ENCODE measurements at regions not wholly inside any gene's neighbourhood (a gene's known extent, or its start where the extent isn't known, plus 50 kb on each side); places are given as distances from the start of the nearest gene placed in this dataset.

DNA sequence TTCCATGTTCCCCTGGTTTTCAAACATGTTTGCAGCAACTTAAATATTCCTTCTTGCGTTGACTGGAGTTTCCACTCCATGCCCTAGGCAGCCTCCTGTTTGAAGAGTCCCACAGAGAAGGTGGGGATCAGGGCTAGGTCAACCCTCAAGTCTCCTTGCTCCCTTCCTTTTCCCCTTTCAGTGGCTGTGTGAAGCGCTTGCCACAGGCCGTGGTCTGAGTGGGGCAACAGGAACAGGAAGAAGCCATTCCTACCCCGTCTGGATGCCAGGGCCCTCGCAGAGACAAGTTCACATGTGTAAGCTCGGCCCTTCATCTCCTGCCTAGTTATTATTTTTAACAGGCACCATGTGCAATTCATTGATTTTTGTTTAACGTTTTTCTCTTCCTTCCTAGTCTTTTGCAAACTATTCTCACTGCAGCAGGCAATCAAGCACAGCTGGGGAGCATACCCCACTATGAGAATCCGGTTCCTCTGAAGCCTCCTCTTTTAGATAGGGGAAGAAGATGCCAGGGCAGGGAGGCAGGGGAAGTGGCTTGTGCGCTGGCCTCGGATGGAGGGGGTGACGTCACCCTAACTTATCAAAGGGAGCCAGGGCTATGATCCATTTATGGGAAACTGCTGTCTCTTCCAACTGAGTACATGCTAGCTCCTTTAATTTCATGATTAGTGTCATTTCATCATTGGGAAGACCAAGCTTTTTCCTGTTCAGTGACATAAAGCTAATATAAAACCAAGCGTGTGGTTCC lies 64.2 kb downstream of the PRLHR start (continued):
- TF ChIP-seq, protein P1, sequence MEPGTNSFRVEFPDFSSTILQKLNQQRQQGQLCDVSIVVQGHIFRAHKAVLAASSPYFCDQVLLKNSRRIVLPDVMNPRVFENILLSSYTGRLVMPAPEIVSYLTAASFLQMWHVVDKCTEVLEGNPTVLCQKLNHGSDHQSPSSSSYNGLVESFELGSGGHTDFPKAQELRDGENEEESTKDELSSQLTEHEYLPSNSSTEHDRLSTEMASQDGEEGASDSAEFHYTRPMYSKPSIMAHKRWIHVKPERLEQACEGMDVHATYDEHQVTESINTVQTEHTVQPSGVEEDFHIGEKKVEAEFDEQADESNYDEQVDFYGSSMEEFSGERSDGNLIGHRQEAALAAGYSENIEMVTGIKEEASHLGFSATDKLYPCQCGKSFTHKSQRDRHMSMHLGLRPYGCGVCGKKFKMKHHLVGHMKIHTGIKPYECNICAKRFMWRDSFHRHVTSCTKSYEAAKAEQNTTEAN (CRISPR knock-in tag; IDR thresholded peaks at IDR 0.05): no peak
- TF ChIP-seq, protein P2, sequence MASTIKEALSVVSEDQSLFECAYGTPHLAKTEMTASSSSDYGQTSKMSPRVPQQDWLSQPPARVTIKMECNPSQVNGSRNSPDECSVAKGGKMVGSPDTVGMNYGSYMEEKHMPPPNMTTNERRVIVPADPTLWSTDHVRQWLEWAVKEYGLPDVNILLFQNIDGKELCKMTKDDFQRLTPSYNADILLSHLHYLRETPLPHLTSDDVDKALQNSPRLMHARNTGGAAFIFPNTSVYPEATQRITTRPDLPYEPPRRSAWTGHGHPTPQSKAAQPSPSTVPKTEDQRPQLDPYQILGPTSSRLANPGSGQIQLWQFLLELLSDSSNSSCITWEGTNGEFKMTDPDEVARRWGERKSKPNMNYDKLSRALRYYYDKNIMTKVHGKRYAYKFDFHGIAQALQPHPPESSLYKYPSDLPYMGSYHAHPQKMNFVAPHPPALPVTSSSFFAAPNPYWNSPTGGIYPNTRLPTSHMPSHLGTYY (CRISPR knock-in tag; IDR thresholded peaks at IDR 0.05): no peak
- TF ChIP-seq GRHL2 (CRISPR knock-in tag; IDR thresholded peaks at IDR 0.05; ENCODE audit: insufficient replicate concordance, severe bottlenecking): no peak
- TF ChIP-seq MXD4 (CRISPR knock-in tag; IDR thresholded peaks at IDR 0.05; ENCODE audit: borderline replicate concordance): no peak
- TF ChIP-seq, protein P3, sequence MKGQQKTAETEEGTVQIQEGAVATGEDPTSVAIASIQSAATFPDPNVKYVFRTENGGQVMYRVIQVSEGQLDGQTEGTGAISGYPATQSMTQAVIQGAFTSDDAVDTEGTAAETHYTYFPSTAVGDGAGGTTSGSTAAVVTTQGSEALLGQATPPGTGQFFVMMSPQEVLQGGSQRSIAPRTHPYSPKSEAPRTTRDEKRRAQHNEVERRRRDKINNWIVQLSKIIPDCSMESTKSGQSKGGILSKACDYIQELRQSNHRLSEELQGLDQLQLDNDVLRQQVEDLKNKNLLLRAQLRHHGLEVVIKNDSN (CRISPR knock-in tag; IDR thresholded peaks at IDR 0.05): no peak
- TF ChIP-seq, protein P4, sequence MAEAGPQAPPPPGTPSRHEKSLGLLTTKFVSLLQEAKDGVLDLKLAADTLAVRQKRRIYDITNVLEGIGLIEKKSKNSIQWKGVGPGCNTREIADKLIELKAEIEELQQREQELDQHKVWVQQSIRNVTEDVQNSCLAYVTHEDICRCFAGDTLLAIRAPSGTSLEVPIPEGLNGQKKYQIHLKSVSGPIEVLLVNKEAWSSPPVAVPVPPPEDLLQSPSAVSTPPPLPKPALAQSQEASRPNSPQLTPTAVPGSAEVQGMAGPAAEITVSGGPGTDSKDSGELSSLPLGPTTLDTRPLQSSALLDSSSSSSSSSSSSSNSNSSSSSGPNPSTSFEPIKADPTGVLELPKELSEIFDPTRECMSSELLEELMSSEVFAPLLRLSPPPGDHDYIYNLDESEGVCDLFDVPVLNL (CRISPR knock-in tag; IDR thresholded peaks at IDR 0.05; ENCODE audit: borderline replicate concordance, low read depth): no peak
- TF ChIP-seq GTF2I (CRISPR knock-in tag; conservative IDR thresholded peaks at IDR 0.05): no peak
- TF ChIP-seq, protein P5, sequence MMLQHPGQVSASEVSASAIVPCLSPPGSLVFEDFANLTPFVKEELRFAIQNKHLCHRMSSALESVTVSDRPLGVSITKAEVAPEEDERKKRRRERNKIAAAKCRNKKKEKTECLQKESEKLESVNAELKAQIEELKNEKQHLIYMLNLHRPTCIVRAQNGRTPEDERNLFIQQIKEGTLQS (CRISPR knock-in tag; conservative IDR thresholded peaks at IDR 0.05): no peak

DNA sequence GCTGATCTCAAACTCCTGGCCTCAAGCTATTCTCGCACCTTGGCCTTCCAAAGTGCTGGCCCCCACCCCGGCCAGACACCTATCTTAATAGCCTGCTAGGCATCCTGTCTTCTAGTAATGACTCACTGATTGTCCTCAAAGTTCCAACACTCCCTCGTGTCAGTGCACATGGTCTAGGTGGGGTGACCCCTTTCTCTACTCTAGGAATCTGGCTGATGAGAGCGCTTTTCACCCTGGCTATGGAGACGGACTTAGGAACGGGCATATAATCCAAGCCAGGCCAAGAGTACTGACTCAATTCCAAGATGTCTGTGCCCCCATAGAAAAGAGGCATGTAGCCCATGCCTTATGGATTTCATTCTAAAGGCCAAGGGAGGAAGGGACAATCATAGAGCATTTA lies 67.0 kb downstream of the PRLHR start:
- H3K4me3 Mint-ChIP-seq: no peak overlapping the region
- H3K4me1 Mint-ChIP-seq: peaks cover 9% of the 10 kb centered on the region
- ChIA-PET POLR2A (no interaction called here), CTCF (interaction anchor here (2.6 kb wide), 1 partner anchor 16 kb away, joined by 7 read pairs; no protein-coding TSS in a partner anchor)
- H3K9me3 Mint-ChIP-seq: peaks cover 15% of the 10 kb centered on the region
- H3K27me3 Mint-ChIP-seq (ENCODE audit: low read depth): no peaks in the 10 kb centered on the region; the same call in 1 of the 2 replicates
- DNase-seq (ENCODE audit: low spot score): no peak
- no peaks in the 10 kb centered on the region for H3K36me3 Mint-ChIP-seq
- ATAC-seq: no peak
- no peak overlapping the region for H3K27ac Mint-ChIP-seq
- TF ChIP-seq ZNF219 (CRISPR knock-in tag; IDR thresholded peaks at IDR 0.05; ENCODE audit: borderline replicate concordance): no peak
- TF ChIP-seq, protein P6, sequence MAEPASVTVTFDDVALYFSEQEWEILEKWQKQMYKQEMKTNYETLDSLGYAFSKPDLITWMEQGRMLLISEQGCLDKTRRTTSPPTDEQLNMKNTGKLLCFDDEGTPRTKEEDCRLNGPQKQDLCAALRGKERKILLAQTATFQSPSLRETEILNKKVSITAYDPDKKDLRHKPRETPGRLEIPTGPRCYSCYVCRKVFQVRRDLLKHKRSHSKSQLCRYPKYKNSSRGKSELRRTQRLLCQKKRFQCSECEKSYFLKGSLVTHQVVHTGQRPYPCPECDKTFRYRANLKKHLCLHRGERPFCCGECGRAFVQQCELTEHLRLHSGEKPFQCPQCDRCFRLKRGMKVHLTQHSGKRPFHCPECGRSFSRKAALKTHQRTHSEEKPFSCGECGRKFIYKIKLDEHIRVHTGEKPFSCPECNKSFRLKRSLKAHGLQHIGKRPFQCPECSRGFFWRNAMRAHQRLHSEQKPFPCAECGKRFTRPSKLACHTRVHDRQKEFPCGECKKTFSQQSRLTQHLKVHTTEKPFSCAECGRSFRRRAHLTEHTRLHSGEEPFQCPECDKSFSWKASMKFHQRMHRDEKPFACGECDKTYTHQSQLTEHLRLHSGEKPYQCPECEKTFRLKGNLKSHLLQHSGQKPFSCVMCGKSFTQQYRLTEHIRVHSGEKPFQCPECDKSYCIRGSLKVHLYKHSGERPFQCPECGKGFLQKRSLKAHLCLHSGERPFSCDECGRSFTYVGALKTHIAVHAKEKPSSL (CRISPR knock-in tag; conservative IDR thresholded peaks at IDR 0.05): no peak
- TF ChIP-seq ATF1 (CRISPR knock-in tag; IDR thresholded peaks at IDR 0.05): no peak
- TF ChIP-seq ZNF671 (CRISPR knock-in tag; IDR thresholded peaks at IDR 0.05): no peak
- TF ChIP-seq NFE2L1 (CRISPR knock-in tag; IDR thresholded peaks at IDR 0.05): no peak
- TF ChIP-seq KAT7 (CRISPR knock-in tag; IDR thresholded peaks at IDR 0.05; ENCODE audit: borderline replicate concordance): no peak
- TF ChIP-seq, protein P7, sequence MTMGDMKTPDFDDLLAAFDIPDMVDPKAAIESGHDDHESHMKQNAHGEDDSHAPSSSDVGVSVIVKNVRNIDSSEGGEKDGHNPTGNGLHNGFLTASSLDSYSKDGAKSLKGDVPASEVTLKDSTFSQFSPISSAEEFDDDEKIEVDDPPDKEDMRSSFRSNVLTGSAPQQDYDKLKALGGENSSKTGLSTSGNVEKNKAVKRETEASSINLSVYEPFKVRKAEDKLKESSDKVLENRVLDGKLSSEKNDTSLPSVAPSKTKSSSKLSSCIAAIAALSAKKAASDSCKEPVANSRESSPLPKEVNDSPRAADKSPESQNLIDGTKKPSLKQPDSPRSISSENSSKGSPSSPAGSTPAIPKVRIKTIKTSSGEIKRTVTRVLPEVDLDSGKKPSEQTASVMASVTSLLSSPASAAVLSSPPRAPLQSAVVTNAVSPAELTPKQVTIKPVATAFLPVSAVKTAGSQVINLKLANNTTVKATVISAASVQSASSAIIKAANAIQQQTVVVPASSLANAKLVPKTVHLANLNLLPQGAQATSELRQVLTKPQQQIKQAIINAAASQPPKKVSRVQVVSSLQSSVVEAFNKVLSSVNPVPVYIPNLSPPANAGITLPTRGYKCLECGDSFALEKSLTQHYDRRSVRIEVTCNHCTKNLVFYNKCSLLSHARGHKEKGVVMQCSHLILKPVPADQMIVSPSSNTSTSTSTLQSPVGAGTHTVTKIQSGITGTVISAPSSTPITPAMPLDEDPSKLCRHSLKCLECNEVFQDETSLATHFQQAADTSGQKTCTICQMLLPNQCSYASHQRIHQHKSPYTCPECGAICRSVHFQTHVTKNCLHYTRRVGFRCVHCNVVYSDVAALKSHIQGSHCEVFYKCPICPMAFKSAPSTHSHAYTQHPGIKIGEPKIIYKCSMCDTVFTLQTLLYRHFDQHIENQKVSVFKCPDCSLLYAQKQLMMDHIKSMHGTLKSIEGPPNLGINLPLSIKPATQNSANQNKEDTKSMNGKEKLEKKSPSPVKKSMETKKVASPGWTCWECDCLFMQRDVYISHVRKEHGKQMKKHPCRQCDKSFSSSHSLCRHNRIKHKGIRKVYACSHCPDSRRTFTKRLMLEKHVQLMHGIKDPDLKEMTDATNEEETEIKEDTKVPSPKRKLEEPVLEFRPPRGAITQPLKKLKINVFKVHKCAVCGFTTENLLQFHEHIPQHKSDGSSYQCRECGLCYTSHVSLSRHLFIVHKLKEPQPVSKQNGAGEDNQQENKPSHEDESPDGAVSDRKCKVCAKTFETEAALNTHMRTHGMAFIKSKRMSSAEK (CRISPR knock-in tag; IDR thresholded peaks at IDR 0.05; ENCODE audit: borderline replicate concordance): no peak
- no peak for TF ChIP-seq ELF4 (CRISPR knock-in tag; IDR thresholded peaks at IDR 0.05; ENCODE audit: low read depth)
- TF ChIP-seq, protein P3 (CRISPR knock-in tag; IDR thresholded peaks at IDR 0.05): no peak
- TF ChIP-seq, protein P8, sequence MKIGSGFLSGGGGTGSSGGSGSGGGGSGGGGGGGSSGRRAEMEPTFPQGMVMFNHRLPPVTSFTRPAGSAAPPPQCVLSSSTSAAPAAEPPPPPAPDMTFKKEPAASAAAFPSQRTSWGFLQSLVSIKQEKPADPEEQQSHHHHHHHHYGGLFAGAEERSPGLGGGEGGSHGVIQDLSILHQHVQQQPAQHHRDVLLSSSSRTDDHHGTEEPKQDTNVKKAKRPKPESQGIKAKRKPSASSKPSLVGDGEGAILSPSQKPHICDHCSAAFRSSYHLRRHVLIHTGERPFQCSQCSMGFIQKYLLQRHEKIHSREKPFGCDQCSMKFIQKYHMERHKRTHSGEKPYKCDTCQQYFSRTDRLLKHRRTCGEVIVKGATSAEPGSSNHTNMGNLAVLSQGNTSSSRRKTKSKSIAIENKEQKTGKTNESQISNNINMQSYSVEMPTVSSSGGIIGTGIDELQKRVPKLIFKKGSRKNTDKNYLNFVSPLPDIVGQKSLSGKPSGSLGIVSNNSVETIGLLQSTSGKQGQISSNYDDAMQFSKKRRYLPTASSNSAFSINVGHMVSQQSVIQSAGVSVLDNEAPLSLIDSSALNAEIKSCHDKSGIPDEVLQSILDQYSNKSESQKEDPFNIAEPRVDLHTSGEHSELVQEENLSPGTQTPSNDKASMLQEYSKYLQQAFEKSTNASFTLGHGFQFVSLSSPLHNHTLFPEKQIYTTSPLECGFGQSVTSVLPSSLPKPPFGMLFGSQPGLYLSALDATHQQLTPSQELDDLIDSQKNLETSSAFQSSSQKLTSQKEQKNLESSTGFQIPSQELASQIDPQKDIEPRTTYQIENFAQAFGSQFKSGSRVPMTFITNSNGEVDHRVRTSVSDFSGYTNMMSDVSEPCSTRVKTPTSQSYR (CRISPR knock-in tag; IDR thresholded peaks at IDR 0.05): no peak
- no peak for TF ChIP-seq IRF2 (CRISPR knock-in tag; IDR thresholded peaks at IDR 0.05; ENCODE audit: borderline replicate concordance, low read depth)
- TF ChIP-seq GABPB1 (CRISPR knock-in tag; IDR thresholded peaks at IDR 0.05): no peak
- TF ChIP-seq ZNF138 (CRISPR knock-in tag; conservative IDR thresholded peaks at IDR 0.05): no peak
